Kidney epithelial cell (primary cell): ENCODE measurements at regions not wholly inside any gene's neighbourhood (a gene's known extent, or its start where the extent isn't known, plus 50 kb on each side); places are given as distances from the start of the nearest gene placed in this dataset.

Experiments used
- DNase-seq: peaks from one replicate; pipeline ENCODE4 v3.0.0-alpha.2; 2010; ENCODE audit warnings: low read depth
- H3K27me3 ChIP-seq: 2 replicates; pipeline ENCODE4 v1.6.0; 2011; ENCODE audit warnings: low read length; ENCODE audit not compliant: control insufficient read depth, insufficient read depth
- H3K36me3 ChIP-seq: 2 replicates; pipeline ENCODE4 v1.5.1; 2011; ENCODE audit warnings: low read length; ENCODE audit not compliant: control insufficient read depth, insufficient read depth
- H3K4me3 ChIP-seq: 2 replicates; pipeline ENCODE4 v1.5.1; 2011; ENCODE audit warnings: low read depth, mild to moderate bottlenecking, control low read depth, low read length
- CTCF ChIP-seq: IDR thresholded peaks from 2 replicates; pipeline ENCODE4 v1.5.1; 2011; ENCODE audit warnings: mild to moderate bottlenecking, moderate library complexity, low read length, control low read depth, inconsistent platforms; ENCODE audit not compliant: insufficient read depth, poor library complexity, severe bottlenecking

- Histone ChIP-seq H3K36me3 (no peaks in the 10 kb centered on the region), H3K27me3 (no peaks in the 10 kb centered on the region), H3K4me3 (no peak overlapping the region)
- TF ChIP-seq CTCF: no peak
- DNase-seq: no peak
These were observed 110.9 kb upstream of the ARGLU1 start for GRCh38 chr13:106678646-106679418.

- no peak for DNase-seq
- Histone ChIP-seq H3K27me3 (no peaks in the 10 kb centered on the region), H3K36me3 (no peaks in the 10 kb centered on the region), H3K4me3 (no peak overlapping the region)
- no peak for TF ChIP-seq CTCF
These were observed 107.4 kb upstream of the ARGLU1 start for GRCh38 chr13:106675311-106675710.

GRCh38 chr13:106660746-106661625, 93.0 kb upstream of the ARGLU1 start:
- no peak for DNase-seq
- Histone ChIP-seq H3K4me3 (no peak overlapping the region), H3K36me3 (no peaks in the 10 kb centered on the region), H3K27me3 (no peaks in the 10 kb centered on the region)
- no peak for TF ChIP-seq CTCF

GRCh38 chr13:106657104-106657503, 89.2 kb upstream of the ARGLU1 start:
- no peak overlapping the region for H3K4me3 ChIP-seq
- no peaks in the 10 kb centered on the region for H3K36me3 ChIP-seq
- TF ChIP-seq CTCF: no peak
- H3K27me3 ChIP-seq: no peaks in the 10 kb centered on the region
- DNase-seq: no peak

GRCh38 chr13:106656186-106656585, 88.2 kb upstream of the ARGLU1 start:
- no peak for DNase-seq
- Histone ChIP-seq H3K27me3 (no peaks in the 10 kb centered on the region), H3K4me3 (no peak overlapping the region), H3K36me3 (no peaks in the 10 kb centered on the region)
- no peak for TF ChIP-seq CTCF
